ENCODE measurements at regions not wholly inside any gene's neighbourhood (a gene's known extent, or its start where the extent isn't known, plus 50 kb on each side); places are given as distances from the start of the nearest gene placed in this dataset.

GRCh38 chr12:11568155-11568761 lies 81.2 kb upstream of the ETV6 start:
- dilution Hi-C loops (cut with MboI; ENCODE audit: extremely low pct_ligation_motif_present, low sequenced_read_pairs) (no loop called here), intact Hi-C loops (cut with micrococcal nuclease) (no loop called here)
- BruUV-seq (replicated peaks) = no TSS peak
- no peak for TF ChIP-seq GATA2 (IDR thresholded peaks at IDR 0.05; ENCODE audit: insufficient read depth, insufficient read length, low read depth, low read length)
- TF ChIP-seq MAX (IDR thresholded peaks at IDR 0.05; ENCODE audit: insufficient read depth, insufficient read length) = no peak
- TF ChIP-seq EZH2 (IDR thresholded peaks at IDR 0.05; ENCODE audit: borderline replicate concordance, low read depth, low read length, severe bottlenecking) = no peak
- no peak for TF ChIP-seq JUN (IDR thresholded peaks at IDR 0.05; ENCODE audit: borderline replicate concordance, insufficient read depth, insufficient read length, low read depth)
- no peak for TF ChIP-seq MYC (IDR thresholded peaks at IDR 0.05; ENCODE audit: low read depth, low read length)
- TF ChIP-seq FOS (IDR thresholded peaks at IDR 0.05; ENCODE audit: borderline replicate concordance, insufficient read depth, low read length) = no peak
- TF ChIP-seq CTCF (IDR thresholded peaks at IDR 0.05; ENCODE audit: extremely low read depth in 1 of 2, insufficient read depth in 1 of 2, low read depth in 1 of 2, low read length in 2 of 2) = no peak
- Histone ChIP-seq H3K4me3 (replicated peaks in 1 of 3; ENCODE audit: insufficient read depth in 1 of 3, low read depth in 1 of 3, low read length in 3 of 3) (no peak overlapping the region), H3K27me3 (ENCODE audit: control insufficient read depth in 2 of 2, insufficient read depth in 2 of 2, low read length in 2 of 2) (peaks cover 0 to 4% of the 10 kb centered on the region in 2 experiments), H3K4me2 (ENCODE audit: insufficient read depth, low read length) (no peak overlapping the region), H3K27ac (ENCODE audit: insufficient read depth, low read depth, low read length) (no peak overlapping the region), H4K20me1 (replicated peaks; ENCODE audit: control insufficient read depth, extremely low read depth, insufficient read depth, low read length) (no peaks in the 10 kb centered on the region), H3K4me1 (ENCODE audit: control insufficient read depth, extremely low read depth, insufficient read depth, low read length) (no peaks in the 10 kb centered on the region), H2AFZ (ENCODE audit: low read depth, low read length) (no peak overlapping the region), H3K9me1 (replicated peaks; ENCODE audit: control insufficient read depth, extremely low read depth, insufficient read depth, low read length) (no peaks in the 10 kb centered on the region), H3K9me3 (replicated peaks; ENCODE audit: control insufficient read depth, insufficient read depth, low read length) (no peaks in the 10 kb centered on the region), H3K9ac (replicated peaks; ENCODE audit: extremely low read depth, insufficient read depth, low read length) (no peak overlapping the region), H3K79me2 (ENCODE audit: control insufficient read depth, insufficient read depth, low read length) (no peaks in the 10 kb centered on the region), H3K36me3 (ENCODE audit: control insufficient read depth in 2 of 2, extremely low read depth in 1 of 2, insufficient read depth in 2 of 2, low read length in 2 of 2) (no peaks in the 10 kb centered on the region)
- ChIA-PET POLR2A (interaction anchor here (0.7 kb wide), 1 partner anchor 587 kb away, joined by 12 read pairs; no protein-coding TSS in a partner anchor), CTCF (interaction anchor here (0.5 kb wide), 1 partner anchor 324 kb away, joined by 6 read pairs; no protein-coding TSS in a partner anchor)
- DNase-seq (ENCODE audit: low read depth, low spot score) = no peak
- FAIRE-seq = no peak

Data from endothelial cell of umbilical vein (primary cell).